HG02884 (cell line): ENCODE measurements at regions not wholly inside any gene's neighbourhood (a gene's known extent, or its start where the extent isn't known, plus 50 kb on each side); places are given as distances from the start of the nearest gene placed in this dataset.
"Not testable (repeated sequence)": the region's sequence is repeated elsewhere in the genome, so short reads cannot be mapped to it uniquely, and the experiment has no call there.

Experiments
- ATAC-seq: cut with Tn5 transposase; IDR thresholded peaks from one replicate; pipeline ENCODE4 v1.9.1; 2021; ENCODE audit warnings: mild to moderate bottlenecking, moderate library complexity; ENCODE audit not compliant: unreplicated experiment

GRCh38 chr10:50997461-50997860 is 76.8 kb upstream of the PRKG1 start:
- ATAC-seq = no peak

GRCh38 chr10:50999163-50999562 is 75.1 kb upstream of the PRKG1 start:
- ATAC-seq = no peak

GRCh38 chr10:51000164-51000563 is 74.1 kb upstream of the PRKG1 start:
- no peak for ATAC-seq

GRCh38 chr10:51000976-51001375 is 73.3 kb upstream of the PRKG1 start:
- ATAC-seq = no peak

- peak; percentile 73 for ATAC-seq
Observed at GRCh38 chr10:51001587-51001986, 72.7 kb upstream of the PRKG1 start.

GRCh38 chr10:51002469-51002868 is 71.8 kb upstream of the PRKG1 start:
- no peak for ATAC-seq

- no peak for ATAC-seq
Observed at GRCh38 chr10:51004776-51005175, 69.5 kb upstream of the PRKG1 start.

- ATAC-seq = no peak
Observed at GRCh38 chr10:51005551-51005950, 68.7 kb upstream of the PRKG1 start.

- ATAC-seq = no peak
Observed at GRCh38 chr10:51006686-51007085, 67.6 kb upstream of the PRKG1 start.

- ATAC-seq = no peak
Observed at GRCh38 chr10:51007781-51008180, 66.5 kb upstream of the PRKG1 start.

- no peak for ATAC-seq
Observed at GRCh38 chr10:51008346-51008745, 65.9 kb upstream of the PRKG1 start.

- peak; percentile 87 for ATAC-seq
Observed at GRCh38 chr10:51010977-51011376, 63.3 kb upstream of the PRKG1 start.

GRCh38 chr10:51012073-51012472 is 62.2 kb upstream of the PRKG1 start:
- no peak for ATAC-seq

GRCh38 chr10:51014680-51015389 is 59.5 kb upstream of the PRKG1 start:
- no peak for ATAC-seq

GRCh38 chr10:51015390-51015754 is 58.9 kb upstream of the PRKG1 start:
- not testable (repeated sequence) for ATAC-seq

- no peak for ATAC-seq
Observed at GRCh38 chr10:51020200-51020599, 54.1 kb upstream of the PRKG1 start.

- ATAC-seq = no peak
Observed at GRCh38 chr10:51022933-51023585, 51.2 kb upstream of the PRKG1 start.

GRCh38 chr10:51023636-51024035 is 50.7 kb upstream of the PRKG1 start:
- no peak for ATAC-seq
